Breast epithelium (tissue), 4 donors: ENCODE measurements at regions not wholly inside any gene's neighbourhood (a gene's known extent, or its start where the extent isn't known, plus 50 kb on each side); places are given as distances from the start of the nearest gene placed in this dataset.

ENCODE experiments used
- DNase-seq, 2 donors: peaks; one replicate each; pipeline ENCODE4 v3.0.0-alpha.2; 2019; ENCODE audit warnings: low spot score in 2 of 2
- H3K27ac ChIP-seq, 2 donors: fragments of 200-600 bp; sonication (generic) in 1 of 2; one replicate each; pipeline ENCODE4 v1.5.1; 2016 to 2019; ENCODE audit warnings: mild to moderate bottlenecking in 1 of 2
- H3K27me3 ChIP-seq, 2 donors: fragments of 200-600 bp; sonication (generic) in 1 of 2; one replicate each; pipeline versions ENCODE4 v1.5.1 to v1.6.0; 2017 to 2019; ENCODE audit warnings: control low read depth in 1 of 2, mild to moderate bottlenecking in 1 of 2
- H3K36me3 ChIP-seq: fragments of 200-600 bp; one replicate; pipeline ENCODE4 v1.5.1; 2019
- H3K4me1 ChIP-seq, 2 donors: fragments of 200-600 bp; sonication (generic); one replicate each; pipeline ENCODE4 v1.5.1; 2016 to 2019; ENCODE audit warnings: control low read depth in 1 of 2
- H3K4me3 ChIP-seq, 3 donors: fragments of 200-600 bp; sonication (generic); 1 replicate in 2 of 3; 2 replicates in 1 of 3; pipeline ENCODE4 v1.5.1; 2016 to 2019; ENCODE audit warnings: mild to moderate bottlenecking in 3 of 3, moderate library complexity in 2 of 3
- H3K9me3 ChIP-seq, 2 donors: fragments of 200-600 bp; sonication (generic) in 1 of 2; one replicate each; pipeline ENCODE4 v1.5.1; 2016 to 2019; ENCODE audit warnings: control low read depth in 1 of 2
- POLR2A ChIP-seq: fragments of 450-650 bp; IDR thresholded peaks from one replicate; pipeline ENCODE4 v1.6.1; 2016; ENCODE audit warnings: antibody characterized with exemption, mild to moderate bottlenecking, moderate library complexity
- POLR2AphosphoS5 ChIP-seq, 3 donors: sonication (generic); formaldehyde crosslinking; IDR thresholded peaks; one replicate each; pipeline ENCODE4 v1.6.1; 2017; ENCODE audit warnings: antibody characterized with exemption in 3 of 3
- intact Hi-C: fragments of 100-400 bp; cut with DNase I; formaldehyde crosslinking; loops from one replicate; pipeline ENCODE4 v1.15.1; 2023; ENCODE audit warnings: low total_unique reads
- TF ChIP-seq, protein P1 (sequence below), 3 donors: fragments of 450-650 bp; IDR thresholded peaks; one replicate each; pipeline ENCODE4 v1.5.1; 2016 to 2017; ENCODE audit warnings: antibody characterized with exemption in 3 of 3, mild to moderate bottlenecking in 3 of 3, moderate library complexity in 3 of 3

DNA sequence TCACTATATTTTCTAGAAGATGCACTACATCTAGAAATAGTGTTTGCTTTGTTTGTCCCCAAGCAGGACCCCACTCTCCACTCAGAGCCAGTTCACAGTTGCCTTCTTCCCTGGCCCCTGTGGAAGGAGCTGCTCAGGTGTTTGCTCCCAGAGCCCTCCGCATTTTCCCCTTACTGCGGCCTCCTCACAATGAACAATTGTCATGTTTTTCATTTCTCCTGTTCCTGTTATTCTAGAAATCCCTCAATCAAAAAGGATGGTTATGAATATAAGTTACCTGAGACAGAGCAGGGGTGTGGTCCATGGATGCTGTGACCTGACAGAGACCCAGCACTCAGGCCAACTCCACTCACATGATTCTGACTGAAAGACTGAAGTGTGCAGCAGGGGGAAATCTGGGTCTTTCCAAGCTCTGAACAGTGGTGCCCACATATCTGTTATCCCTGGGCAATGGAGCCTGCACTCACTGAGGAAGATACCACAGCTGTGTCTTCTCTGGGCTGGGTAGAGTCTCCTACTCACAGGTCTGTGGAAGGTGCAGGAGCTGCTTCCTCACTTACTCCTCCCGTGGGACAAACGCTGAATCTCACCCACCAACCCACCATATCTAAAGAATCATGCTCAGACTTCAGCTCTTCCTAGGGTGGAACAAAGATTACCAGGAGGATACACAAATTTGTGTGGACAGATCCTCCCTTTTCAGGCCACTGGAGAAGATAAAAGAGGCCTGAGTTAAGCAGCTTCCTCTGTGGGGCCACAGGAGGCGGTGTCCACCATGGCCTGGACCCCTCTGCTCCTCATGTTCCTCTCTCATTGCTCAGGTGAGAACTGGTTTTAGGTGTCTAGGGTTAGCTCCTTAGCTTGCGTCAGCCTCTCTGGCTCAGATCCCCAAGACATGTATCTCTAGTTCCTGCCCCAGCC is 87.1 kb upstream of the TOP3B start:
- intact Hi-C loops, result no loop called here
- DNase-seq, result no peak
- H3K4me1 ChIP-seq, result no peaks in the 10 kb centered on the region
- no peaks in the 10 kb centered on the region for H3K36me3 ChIP-seq
- TF ChIP-seq POLR2A, result no peak
- TF ChIP-seq POLR2AphosphoS5 (IDR thresholded peaks at IDR 0.05), result no peak
- TF ChIP-seq, protein P1, sequence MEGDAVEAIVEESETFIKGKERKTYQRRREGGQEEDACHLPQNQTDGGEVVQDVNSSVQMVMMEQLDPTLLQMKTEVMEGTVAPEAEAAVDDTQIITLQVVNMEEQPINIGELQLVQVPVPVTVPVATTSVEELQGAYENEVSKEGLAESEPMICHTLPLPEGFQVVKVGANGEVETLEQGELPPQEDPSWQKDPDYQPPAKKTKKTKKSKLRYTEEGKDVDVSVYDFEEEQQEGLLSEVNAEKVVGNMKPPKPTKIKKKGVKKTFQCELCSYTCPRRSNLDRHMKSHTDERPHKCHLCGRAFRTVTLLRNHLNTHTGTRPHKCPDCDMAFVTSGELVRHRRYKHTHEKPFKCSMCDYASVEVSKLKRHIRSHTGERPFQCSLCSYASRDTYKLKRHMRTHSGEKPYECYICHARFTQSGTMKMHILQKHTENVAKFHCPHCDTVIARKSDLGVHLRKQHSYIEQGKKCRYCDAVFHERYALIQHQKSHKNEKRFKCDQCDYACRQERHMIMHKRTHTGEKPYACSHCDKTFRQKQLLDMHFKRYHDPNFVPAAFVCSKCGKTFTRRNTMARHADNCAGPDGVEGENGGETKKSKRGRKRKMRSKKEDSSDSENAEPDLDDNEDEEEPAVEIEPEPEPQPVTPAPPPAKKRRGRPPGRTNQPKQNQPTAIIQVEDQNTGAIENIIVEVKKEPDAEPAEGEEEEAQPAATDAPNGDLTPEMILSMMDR (IDR thresholded peaks at IDR 0.05), result no peak
- H3K27ac ChIP-seq, result no peak overlapping the region
- no peak overlapping the region for H3K4me3 ChIP-seq
- H3K9me3 ChIP-seq, result no peaks in the 10 kb centered on the region
- no peaks in the 10 kb centered on the region for H3K27me3 ChIP-seq

DNA sequence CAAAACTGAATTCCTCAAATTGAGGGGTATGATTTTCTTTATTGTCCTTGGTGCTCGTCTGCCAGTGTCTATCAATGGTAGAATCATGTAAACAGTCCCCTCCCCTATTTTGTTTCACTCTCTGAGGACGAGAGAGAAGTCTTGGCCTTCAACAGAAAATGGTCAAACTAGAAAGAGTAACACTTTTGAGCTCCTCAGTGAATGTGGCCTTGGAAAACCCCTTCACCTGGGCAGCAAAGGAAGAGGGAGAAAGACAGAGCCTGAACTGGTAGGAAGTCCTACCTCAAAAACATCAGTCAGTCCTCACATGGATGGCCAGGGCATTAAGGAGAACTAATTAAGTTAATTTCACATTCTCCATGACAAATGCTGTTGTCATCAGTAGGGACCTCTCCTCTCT is 86.1 kb upstream of the TOP3B start:
- TF ChIP-seq, protein P1 (IDR thresholded peaks at IDR 0.05), result no peak
- TF ChIP-seq POLR2AphosphoS5 (IDR thresholded peaks at IDR 0.05) (no peak), POLR2A (no peak)
- intact Hi-C loops, result no loop called here
- no peaks in the 10 kb centered on the region for H3K27me3 ChIP-seq

DNA sequence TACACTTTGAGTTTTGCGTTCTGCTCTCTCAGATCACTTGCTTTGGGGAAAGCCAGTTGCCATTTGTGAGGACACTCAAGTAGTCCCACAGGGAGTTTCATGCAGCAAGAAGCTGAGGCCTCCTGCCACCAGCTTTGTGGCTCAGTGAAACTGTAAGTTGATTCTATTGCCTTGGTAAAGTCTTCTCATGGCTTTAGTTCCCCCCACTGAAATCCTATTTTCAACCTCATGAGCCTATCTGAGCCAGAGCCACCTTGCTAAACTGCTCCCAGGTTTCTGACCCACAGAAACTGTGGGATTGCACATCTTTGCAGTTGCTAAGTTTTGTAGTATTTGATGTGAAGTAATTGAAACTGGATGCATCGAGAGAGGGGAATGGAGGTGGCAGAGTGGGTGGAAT is 85.4 kb upstream of the TOP3B start:
- H3K27me3 ChIP-seq, result no peaks in the 10 kb centered on the region
- no peak overlapping the region for H3K4me3 ChIP-seq
- intact Hi-C loops, result no loop called here
- no peaks in the 10 kb centered on the region for H3K36me3 ChIP-seq
- no peak for DNase-seq
- TF ChIP-seq POLR2AphosphoS5 (IDR thresholded peaks at IDR 0.05), result no peak
- TF ChIP-seq POLR2A, result no peak
- TF ChIP-seq, protein P1 (IDR thresholded peaks at IDR 0.05), result no peak
- no peaks in the 10 kb centered on the region for H3K9me3 ChIP-seq
- H3K4me1 ChIP-seq, result no peaks in the 10 kb centered on the region
- H3K27ac ChIP-seq, result no peak overlapping the region

More for the DNA sequence above, 86.1 kb upstream of the TOP3B start:
- Histone ChIP-seq H3K27ac (no peak overlapping the region), H3K4me3 (no peak overlapping the region), H3K9me3 (no peaks in the 10 kb centered on the region), H3K4me1 (no peaks in the 10 kb centered on the region), H3K36me3 (no peaks in the 10 kb centered on the region)
- DNase-seq, result no peak

DNA sequence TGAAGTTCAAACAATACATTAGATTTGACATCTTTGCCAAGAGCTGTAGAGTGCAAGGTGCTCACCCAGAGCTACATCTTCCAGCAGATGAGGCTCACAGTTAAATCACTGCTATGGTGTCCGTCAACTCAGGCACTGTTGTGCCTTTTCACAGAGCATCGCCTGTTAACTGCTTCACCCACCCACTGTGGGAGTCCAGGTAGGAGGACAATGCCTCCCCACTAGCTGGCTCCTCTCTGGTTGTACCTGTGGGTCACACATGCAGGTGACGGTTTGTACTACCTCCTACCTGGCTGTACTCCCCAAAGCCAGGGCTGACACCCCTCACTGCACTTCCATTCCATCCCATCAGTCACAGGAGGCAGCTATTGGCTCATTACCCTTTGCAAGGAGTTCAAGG is 84.6 kb upstream of the TOP3B start:
- TF ChIP-seq POLR2AphosphoS5 (IDR thresholded peaks at IDR 0.05), result no peak
- TF ChIP-seq, protein P1 (IDR thresholded peaks at IDR 0.05), result no peak
- no peak for TF ChIP-seq POLR2A
- no peak for DNase-seq
- Histone ChIP-seq H3K4me3 (no peak overlapping the region), H3K36me3 (no peaks in the 10 kb centered on the region), H3K27me3 (no peaks in the 10 kb centered on the region), H3K27ac (no peak overlapping the region), H3K4me1 (no peaks in the 10 kb centered on the region), H3K9me3 (no peaks in the 10 kb centered on the region)
- intact Hi-C loops, result no loop called here

DNA sequence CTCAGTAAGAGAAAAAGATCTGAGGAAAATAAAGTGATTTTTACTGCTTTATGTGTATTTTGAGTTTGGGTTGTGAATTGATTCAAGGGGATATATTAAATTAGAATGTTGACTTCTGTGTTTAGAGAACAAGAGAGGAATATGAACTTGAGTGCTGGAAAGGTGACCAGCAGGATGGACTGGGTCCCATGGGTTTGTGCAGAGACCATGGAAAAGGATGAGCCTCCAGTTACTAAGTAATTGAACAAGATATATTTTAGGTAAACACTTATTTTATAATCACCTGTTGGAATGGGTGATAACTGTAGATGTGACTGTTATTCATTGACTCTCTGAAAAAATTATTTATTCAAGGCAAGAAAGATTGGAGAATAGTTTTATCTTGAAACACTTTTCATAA is 82.0 kb upstream of the TOP3B start:
- intact Hi-C loops, result no loop called here
- TF ChIP-seq, protein P1 (IDR thresholded peaks at IDR 0.05), result no peak
- TF ChIP-seq POLR2A (no peak), POLR2AphosphoS5 (IDR thresholded peaks at IDR 0.05) (no peak)
- H3K27ac ChIP-seq, result no peak overlapping the region

More for the DNA sequence above, 82.0 kb upstream of the TOP3B start:
- H3K4me1 ChIP-seq, result peaks cover 0 to 4% of the 10 kb centered on the region in 2 donors
- no peaks in the 10 kb centered on the region for H3K27me3 ChIP-seq
- no peaks in the 10 kb centered on the region for H3K36me3 ChIP-seq
- H3K9me3 ChIP-seq, result no peaks in the 10 kb centered on the region
- DNase-seq, result no peak
- no peak overlapping the region for H3K4me3 ChIP-seq
